Skeletal muscle cell (primary cell): ENCODE measurements at regions not wholly inside any gene's neighbourhood (a gene's known extent, or its start where the extent isn't known, plus 50 kb on each side); places are given as distances from the start of the nearest gene placed in this dataset.
"Not testable (repeated sequence)": the region's sequence is repeated elsewhere in the genome, so short reads cannot be mapped to it uniquely, and the experiment has no call there.

ENCODE experiments used
- DNase-seq: peaks from one replicate; pipeline ENCODE4 v3.0.0-alpha.2; 2010; ENCODE audit warnings: low read depth
- H3K4me3 ChIP-seq: 2 replicates; pipeline ENCODE4 v1.5.1; 2011; ENCODE audit warnings: low read depth, mild to moderate bottlenecking, control low read depth, low read length, moderate library complexity

DNA sequence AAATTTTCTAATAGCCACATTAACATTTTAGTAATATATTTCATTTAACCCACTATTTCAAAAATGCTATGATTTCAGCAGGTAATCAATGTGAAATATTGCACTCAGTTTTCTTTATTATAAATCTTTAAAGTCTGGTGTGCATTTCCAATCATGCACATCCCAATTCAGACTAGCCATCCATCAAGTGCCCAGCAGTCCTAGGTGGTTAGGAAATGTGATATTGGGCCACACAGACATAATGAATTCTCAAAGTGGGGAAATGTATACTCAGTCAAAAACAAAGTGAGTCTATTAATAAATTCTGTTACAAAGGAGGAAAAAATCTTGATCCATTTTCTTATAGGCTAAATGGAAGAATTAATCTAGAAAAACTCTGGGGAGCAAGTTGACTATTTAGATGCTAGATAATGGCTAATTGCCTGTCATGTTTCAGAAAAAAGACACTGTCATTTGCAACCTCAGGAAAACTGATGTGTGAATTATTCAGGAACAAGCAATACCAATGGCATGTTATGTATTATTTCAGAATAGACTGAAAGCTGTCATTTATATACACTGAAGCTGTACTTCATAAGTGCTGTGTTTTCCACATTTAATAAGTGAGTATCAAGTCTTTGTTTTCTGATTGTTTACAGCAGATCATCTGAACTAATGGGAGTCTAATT, 629.1 kb upstream of the ADARB2 start:
- no peak overlapping the region for H3K4me3 ChIP-seq
- DNase-seq: no peak

DNA sequence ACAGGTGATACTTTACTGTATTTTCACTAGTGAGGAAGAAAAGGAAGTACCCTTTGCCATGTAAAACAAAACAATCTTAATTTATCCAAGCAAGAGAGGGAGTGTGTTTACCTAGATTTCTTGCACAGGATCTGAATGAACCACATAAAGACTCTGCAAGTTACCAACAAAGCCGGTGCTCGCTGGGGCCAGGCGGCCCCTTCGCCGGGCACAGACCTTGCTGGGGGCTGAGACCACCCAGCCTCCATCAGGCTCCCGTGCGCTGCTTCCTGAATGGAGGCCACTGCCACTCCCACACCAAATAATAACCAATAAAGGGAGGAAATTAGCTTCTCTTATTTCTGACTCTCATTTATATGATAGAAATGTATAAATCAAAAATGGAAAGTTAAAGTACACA, 625.0 kb upstream of the ADARB2 start:
- no peak overlapping the region for H3K4me3 ChIP-seq
- no peak for DNase-seq

DNA sequence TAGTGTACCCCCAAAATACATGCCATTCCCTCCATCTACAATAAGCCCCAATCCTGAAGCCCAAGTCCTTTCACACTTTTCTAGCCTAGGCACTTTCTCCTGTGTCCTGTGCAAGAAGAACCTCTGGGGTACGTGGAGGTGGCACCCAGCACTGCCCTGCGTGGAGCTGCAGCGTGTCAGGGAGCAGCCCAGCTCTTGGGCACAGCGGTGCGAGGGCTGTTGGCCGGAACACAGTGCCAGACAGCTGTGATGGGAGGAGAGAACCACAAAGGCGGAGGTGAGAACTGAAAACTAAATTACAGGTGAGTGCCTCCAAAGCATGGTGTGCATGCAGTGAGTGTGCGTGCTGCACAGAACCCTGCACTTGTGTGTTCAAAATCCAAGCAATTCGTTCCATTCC, 621.3 kb upstream of the ADARB2 start:
- no peak for DNase-seq
- H3K4me3 ChIP-seq: no peak overlapping the region

DNA sequence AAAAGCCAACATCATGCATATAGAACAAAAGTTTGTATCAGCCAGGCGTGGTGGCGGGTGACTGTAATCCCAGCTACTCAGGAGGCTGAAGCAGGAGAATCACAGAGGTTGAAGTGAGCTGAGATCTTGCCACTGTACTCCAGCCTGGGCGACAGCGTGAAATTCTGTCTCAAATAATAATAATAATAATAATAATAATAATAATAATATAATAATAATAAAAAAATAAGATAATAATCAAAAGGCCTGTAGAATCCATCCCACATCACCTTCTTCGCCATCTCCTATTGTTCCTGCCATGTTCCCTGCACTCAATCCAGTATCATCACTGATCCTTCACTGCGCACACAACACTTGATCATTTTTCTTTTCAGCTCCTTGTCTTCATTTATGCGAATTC, 619.3 kb upstream of the ADARB2 start:
- no peak overlapping the region for H3K4me3 ChIP-seq

DNA sequence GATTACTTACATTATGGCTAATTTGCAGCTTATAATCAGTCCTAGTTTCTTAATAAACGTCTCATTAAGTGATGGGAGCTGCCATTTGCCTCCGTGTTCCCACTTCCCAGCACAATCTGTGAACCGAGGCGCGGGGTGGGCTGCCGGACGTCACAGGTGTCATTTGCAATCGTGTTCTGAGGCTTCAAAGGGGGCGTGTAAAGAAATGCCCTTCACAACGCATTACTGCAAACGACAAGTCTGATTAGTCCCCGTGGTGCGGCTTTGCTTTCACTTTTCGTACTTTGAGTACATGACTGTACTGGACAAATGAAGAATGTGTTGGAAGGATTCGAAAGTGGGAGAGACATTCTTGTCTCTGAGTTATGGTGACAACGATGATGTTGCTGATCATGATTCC, 614.2 kb upstream of the ADARB2 start:
- no peak overlapping the region for H3K4me3 ChIP-seq
- DNase-seq: no peak

More for the DNA sequence above, 619.3 kb upstream of the ADARB2 start:
- no peak for DNase-seq

DNA sequence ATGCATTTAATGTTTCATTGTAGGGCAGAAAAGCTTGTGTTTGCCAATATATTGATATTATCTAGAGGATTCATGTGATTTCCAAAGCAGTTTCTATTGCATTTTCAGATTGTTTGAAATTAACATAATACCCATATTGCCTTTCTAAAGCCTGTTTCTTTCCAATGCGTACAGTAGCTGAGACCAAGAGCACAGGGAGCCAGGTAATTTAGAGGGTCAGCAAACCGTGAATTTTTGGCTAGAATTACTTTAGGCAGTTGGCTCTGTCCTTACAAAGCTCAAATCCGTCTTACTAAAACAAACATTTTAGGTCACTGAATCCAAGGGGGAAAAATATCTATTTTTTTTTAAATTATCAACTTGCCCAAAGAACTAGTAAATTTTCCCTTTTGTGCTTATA, 604.9 kb upstream of the ADARB2 start:
- no peak for DNase-seq
- H3K4me3 ChIP-seq: no peak overlapping the region

DNA sequence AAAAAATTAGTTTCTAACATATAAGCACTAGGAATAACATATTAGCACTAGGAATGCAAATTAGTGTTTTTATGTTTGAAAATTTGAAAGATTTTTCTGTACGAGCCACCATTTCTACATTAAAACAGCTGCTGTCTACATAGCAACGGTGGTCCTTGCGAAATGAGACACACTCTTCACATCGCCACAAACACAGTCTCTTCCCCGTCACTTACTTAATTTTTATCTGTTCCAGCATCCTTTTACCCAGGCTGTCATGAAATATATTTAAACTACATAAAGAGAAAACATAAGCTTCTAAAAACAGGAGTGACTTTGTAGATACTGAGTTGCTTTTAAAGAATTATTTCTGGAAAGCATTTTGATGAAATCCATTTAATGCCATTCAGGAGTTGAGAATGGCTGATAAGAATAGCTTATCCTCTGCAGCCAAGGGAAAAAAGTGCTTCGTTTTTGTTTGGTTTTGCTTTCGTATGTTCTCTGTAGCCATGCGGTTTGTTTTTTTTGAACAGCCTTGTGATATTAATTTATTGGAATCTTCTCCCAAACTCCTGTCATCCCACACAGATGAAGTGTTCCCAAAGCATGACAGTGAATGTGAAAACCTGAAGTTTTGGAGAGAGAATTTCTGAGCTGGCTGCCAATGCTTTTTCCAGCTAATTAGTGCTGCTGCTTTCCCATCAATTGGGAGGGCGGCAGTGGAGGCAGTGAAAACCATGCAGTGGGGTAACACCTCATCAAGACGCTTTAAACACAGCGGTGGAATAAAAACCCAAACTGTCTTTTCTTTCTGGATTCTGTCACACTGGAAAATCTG, 603.7 kb upstream of the ADARB2 start:
- no peak overlapping the region for H3K4me3 ChIP-seq
- DNase-seq: no peak

DNA sequence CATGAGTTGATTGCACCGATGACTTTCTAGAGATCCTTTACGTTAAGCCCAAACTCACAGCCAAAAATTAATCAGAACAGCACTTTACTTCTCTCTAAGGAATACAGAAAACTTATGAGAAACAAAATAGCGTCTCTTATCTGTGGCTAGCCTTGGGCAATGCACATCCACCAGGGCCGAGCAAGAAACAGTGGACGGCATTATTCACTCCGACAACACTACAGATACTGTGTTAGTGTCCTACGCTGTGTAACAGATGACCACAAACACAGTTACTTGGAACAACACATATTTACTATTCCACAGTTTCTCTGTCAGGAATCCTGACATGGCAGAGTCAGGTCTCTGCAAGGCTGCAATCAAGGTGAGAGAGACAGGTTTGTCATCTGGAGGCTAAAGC, 598.3 kb upstream of the ADARB2 start:
- H3K4me3 ChIP-seq: no peak overlapping the region
- no peak for DNase-seq

DNA sequence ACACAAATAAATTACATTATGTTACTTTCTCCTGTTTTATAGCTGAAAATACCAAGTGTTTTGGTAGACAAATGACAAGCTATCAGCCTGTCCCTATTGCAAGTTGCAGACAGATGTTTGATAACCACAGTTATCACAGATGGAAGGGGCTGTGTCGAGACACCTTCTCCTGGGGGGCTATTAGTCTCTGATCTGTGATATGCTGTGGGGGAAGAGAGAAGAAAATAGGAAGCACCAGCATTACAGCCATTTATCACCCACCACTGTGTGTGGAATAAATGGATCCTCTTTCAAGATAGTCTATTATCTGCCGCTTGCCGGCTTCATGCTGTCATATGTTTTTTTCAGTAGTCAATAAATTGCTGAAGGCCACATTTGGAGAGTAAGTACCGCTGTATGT, 597.2 kb upstream of the ADARB2 start:
- no peak overlapping the region for H3K4me3 ChIP-seq
- DNase-seq: no peak

DNA sequence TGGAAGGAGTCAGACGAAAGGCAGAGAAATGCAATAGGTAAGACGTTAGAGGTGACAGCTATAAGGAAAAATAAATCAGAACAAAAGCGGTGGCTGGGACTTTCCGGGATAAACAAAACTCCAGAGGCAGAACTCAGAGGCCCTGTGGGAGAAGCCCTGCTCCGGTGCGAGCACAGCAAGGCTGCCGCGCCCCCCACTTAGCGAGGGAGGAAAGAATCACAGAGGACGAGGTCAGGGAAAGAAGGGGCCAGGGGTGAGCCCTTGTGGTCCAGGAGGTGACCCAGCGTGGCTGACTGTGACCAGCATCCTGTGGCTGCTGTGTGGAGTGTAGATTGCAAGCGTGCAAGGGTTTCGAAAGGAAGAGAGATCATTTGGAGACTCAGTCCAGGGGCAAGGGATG, 591.8 kb upstream of the ADARB2 start:
- no peak for DNase-seq
- H3K4me3 ChIP-seq: no peak overlapping the region

DNA sequence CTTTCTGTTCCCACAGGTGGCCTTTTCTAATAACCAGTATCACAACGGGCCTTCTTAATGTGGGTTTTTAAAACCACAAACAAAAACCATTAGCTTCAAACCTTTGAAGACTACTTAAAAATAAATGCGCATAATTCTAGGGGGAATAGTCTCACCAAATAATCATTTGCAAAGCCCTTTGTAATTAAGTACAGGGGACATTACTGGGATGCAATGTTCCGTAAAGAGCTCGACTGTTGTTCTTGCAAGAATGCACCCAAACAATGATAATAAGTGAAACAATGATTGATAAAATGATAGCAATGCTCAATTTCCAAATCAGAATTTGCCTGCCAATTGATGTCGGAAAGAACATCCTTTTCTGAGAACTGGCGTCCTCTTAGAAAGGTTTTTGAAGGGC, 589.1 kb upstream of the ADARB2 start:
- no peak for DNase-seq
- no peak overlapping the region for H3K4me3 ChIP-seq

DNA sequence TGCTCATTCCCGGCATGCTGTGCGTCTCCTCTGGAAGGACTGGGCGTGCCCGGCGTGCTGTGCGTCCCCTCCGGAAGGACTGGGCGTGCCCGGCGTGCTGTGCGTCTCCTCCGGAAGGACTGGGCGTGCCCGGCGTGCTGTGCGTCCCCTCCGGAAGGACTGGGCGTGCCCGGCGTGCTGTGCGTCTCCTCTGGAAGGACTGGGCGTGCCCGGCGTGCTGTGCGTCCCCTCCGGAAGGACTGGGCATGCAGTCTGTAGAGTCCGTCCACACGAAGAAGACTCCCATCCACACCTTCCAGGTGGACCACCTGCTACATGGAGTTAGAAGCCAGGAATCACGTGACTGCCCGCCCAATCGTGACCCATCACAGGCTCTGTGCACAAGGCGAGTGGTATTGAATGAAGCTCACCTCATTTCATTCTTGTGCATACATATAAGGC, 577.7 kb upstream of the ADARB2 start:
- DNase-seq, H3K4me3 ChIP-seq: not testable (repeated sequence)

DNA sequence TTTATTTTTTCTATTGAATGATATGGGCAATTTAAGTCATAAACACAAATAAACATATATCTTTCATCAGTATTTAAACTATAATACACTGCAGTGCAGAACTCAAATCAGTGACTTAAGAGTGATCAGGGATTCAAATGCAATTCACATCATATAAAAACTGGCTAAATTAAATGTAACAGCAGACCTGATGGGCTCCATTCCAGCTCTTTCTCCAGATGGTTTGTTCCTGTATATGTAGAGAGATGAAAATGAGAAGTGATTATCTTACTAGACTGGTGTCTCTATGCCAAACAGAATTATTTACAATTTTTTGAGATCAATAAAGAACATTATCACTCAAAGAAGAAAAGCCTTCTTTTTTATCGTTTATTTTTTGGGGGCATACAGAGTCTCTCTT, 568.8 kb upstream of the ADARB2 start:
- H3K4me3 ChIP-seq: no peak overlapping the region
- DNase-seq: no peak

DNA sequence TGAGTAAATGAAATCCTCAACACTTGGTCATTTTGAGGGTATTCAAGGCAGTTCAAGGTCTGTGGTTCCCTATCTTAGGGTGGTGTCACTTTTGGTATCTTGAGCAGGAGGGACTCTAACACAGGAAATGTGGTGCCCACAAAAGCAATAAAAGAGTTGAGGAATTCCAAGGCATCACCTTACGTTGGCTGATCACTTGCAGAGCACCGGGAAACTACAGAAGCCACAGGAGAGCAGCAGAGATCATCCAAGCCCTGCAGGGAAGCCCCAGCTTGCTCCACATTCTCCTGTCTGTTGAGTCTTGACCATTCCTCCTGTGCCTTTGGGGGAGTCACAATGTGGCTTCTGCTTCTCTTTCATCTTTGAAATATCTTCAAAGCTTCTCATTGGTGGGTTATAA, 565.8 kb upstream of the ADARB2 start:
- no peak for DNase-seq
- H3K4me3 ChIP-seq: no peak overlapping the region

DNA sequence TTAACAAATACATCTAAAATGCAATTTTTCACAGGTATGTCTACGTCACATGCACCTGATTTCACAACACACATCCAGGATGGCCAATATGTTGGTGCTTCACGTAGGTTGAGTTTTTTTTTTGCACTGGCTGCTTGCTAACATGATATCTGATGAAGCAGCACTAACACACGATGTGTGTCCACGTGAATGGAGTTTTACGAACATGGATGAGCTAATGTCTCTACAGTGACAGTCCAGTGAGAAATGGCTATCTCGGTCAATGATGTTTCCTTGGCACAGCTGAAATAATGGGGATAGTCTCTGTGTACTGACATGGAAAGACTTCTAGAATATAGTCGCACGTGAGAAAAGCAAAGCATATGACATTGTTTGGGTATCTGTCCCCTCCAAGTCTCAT, 563.9 kb upstream of the ADARB2 start:
- DNase-seq: no peak
- no peak overlapping the region for H3K4me3 ChIP-seq

DNA sequence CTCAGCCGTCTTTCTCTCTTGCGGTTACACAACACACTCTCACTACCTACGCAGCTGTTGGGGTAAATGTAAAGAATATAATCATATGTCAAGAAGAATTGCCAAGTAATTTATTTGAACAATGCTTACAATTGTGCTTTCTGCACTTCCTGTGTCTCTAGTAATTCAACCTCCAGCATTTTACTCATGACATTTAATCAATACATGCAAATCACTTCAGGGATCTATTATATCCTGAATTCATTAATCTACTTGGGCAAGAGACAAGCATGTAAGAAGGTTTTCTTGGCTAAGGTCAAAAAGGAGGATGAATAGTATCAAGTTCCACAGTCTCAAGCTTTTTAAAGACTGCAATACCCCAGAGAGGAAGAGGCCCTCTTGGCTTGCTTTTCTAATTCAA, 562.9 kb upstream of the ADARB2 start:
- H3K4me3 ChIP-seq: no peak overlapping the region
- no peak for DNase-seq

DNA sequence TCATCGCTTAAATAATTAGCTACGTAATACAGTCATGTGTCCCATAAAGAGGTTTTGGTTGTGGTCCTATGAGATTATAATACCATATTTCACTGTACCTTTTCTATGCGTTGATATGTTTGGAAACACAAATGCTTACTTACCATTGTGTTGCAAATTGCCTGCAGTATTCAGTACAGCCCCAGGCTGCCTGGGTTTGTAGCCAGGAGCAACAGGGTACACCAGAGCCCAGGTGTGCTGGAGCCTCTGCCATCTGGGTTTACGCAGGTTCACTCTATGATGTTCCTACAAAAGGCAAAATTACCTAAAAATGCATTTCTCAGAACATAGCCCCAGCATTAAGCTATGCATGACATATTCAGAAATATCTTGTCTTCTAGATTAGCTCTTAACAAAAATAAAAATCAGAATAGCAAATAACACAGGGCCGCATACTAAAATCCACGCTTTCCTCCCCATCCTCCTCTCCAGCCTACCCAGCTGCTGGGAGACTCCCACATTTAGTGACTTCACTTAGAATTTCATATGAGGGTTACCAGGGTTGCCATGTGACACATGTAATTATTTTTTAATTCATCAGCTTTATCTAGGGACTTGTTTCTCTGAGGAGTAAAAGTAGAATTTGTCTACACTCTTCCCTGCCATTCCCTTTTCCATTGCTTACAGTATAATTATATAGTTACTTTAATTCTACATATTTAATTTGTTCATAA, 559.0 kb upstream of the ADARB2 start:
- no peak for DNase-seq
- no peak overlapping the region for H3K4me3 ChIP-seq

DNA sequence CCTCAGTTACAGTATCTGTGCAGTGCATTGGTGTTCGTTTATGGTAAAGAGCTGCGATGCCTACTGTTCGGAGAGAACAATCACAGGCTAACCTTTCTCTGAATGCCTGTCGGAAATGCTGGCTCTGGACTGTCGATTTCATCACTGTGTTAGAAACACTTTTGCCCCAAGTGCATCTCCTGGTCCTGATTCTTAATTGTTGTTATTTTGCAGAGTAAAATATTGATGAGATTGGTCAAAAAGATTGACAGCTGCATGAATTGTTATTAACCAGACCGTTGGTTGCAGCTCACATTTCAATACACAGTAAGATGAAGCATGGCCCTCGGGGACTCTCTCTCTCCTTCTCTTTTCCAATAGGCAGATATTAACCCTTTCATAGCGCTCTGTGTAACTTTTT, 557.4 kb upstream of the ADARB2 start:
- H3K4me3 ChIP-seq: no peak overlapping the region
- DNase-seq: no peak

DNA sequence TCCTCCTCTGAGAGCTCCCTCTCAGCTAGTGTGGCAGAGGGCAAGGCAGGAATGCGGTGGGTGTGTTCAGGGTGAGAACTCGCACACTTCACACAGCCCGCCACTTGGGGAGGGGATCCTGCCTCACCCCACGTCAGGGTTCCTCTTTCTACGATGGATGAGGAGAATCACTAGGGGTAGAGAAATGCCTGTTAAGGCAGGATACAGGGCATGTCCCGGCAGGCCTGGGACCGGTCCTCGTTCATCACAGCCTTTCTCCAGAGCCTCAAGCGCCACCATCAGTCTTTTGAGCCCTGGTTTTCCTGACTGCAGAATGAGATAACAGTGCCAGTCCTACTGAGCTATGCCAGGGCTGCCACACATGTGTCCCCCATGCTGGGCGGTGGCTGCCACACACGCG, 546.7 kb upstream of the ADARB2 start:
- DNase-seq: no peak
- no peak overlapping the region for H3K4me3 ChIP-seq

DNA sequence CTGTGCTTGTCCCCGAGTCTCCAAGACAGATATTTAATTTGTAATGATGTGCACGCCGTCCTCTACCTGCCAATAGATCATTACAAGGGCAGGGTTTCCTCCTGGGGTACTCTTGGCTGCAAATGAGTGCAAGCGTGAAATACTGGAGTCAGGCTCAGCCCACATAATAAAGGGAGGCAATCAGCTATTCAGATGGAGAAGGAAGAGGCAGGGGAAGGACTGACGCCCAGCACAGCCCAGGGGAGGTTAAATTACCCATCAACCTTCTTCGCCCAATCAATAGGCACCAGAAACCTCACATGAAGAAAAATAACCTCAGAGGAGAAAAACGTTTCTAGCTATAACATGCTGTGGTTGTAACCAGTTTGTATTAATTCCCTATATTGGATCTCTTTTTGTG, 544.9 kb upstream of the ADARB2 start:
- H3K4me3 ChIP-seq: no peak overlapping the region
- no peak for DNase-seq
